ENCODE measurements at regions not wholly inside any gene's neighbourhood (a gene's known extent, or its start where the extent isn't known, plus 50 kb on each side); places are given as distances from the start of the nearest gene placed in this dataset.

DNA sequence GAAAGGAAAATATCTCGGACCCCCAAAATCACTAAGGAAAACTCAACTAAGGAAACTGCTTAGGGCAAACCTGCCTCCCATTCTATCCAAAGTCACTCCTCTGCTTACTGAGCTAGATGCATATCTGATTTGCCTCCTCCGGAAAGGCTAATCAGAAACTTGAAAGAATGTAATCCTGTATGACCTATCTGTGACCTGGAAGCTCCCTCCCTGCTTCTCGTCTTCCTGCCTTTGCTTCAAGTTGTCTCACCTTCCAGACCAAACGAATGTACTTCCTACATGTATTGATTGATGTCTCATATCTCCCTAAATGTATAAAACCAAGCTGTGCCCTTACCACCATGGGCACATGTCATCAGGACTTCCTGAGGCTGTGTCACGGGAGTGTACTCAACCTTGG, 58.1 kb upstream of the SEC61G start:
- no peak overlapping the region for H3K4me3 ChIP-seq (ENCODE audit: low read length)
- no peaks in the 10 kb centered on the region for H3K36me3 ChIP-seq (ENCODE audit: control insufficient read depth, low read length)
- H3K27me3 ChIP-seq (ENCODE audit: control insufficient read depth, low read length), result no peaks in the 10 kb centered on the region
- TF ChIP-seq, protein P1, sequence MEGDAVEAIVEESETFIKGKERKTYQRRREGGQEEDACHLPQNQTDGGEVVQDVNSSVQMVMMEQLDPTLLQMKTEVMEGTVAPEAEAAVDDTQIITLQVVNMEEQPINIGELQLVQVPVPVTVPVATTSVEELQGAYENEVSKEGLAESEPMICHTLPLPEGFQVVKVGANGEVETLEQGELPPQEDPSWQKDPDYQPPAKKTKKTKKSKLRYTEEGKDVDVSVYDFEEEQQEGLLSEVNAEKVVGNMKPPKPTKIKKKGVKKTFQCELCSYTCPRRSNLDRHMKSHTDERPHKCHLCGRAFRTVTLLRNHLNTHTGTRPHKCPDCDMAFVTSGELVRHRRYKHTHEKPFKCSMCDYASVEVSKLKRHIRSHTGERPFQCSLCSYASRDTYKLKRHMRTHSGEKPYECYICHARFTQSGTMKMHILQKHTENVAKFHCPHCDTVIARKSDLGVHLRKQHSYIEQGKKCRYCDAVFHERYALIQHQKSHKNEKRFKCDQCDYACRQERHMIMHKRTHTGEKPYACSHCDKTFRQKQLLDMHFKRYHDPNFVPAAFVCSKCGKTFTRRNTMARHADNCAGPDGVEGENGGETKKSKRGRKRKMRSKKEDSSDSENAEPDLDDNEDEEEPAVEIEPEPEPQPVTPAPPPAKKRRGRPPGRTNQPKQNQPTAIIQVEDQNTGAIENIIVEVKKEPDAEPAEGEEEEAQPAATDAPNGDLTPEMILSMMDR (IDR thresholded peaks at IDR 0.05; ENCODE audit: low read depth, low read length, poor library complexity, severe bottlenecking), result no peak
- no peak for TF ChIP-seq EZH2phosphoT487 (IDR thresholded peaks at IDR 0.05; ENCODE audit: borderline replicate concordance, low read length)
- H3F3A ChIP-seq (ENCODE audit: control insufficient read depth, insufficient read depth), result no peaks in the 10 kb centered on the region
- H3K9me3 ChIP-seq (ENCODE audit: control insufficient read depth, insufficient read depth, low read length), result no peaks in the 10 kb centered on the region
- H4K20me1 ChIP-seq (ENCODE audit: control insufficient read depth, insufficient read depth, low read depth, low read length), result no peaks in the 10 kb centered on the region
- no peaks in the 10 kb centered on the region for H3K9me2 ChIP-seq (replicated peaks; ENCODE audit: control insufficient read depth, low read length)
- no peaks in the 10 kb centered on the region for H3K4me1 ChIP-seq (ENCODE audit: control insufficient read depth, low read length)
- H3K4me2 ChIP-seq (ENCODE audit: low read length), result no peak overlapping the region
- H3K27ac ChIP-seq (ENCODE audit: low read depth, low read length), result no peak overlapping the region
- H3K79me2 ChIP-seq (ENCODE audit: control insufficient read depth, low read length), result no peaks in the 10 kb centered on the region

DNA sequence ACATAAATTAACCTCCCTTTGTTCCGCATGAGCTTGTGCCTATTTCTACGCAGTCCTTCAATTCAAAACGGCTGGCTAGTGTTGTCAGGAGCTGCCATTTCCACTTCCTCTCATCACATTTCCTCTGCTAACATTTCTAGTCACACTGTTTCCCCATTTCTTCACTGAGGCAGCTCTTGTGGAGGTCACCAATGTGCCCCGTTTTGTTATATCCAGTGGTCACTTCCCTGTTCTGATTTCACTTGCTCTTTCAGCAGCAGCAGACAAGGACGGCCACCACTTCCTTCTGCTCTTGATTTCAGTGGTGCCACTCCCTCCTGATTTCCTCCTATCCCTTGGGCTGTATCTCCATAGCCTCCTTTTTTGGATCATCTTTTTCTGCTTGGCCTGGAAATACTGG, 64.8 kb upstream of the SEC61G start:
- Histone ChIP-seq H3F3A (ENCODE audit: control insufficient read depth, insufficient read depth) (no peaks in the 10 kb centered on the region), H3K79me2 (ENCODE audit: control insufficient read depth, low read length) (no peaks in the 10 kb centered on the region), H3K4me2 (ENCODE audit: low read length) (no peak overlapping the region), H3K9me3 (ENCODE audit: control insufficient read depth, insufficient read depth, low read length) (no peaks in the 10 kb centered on the region), H3K36me3 (ENCODE audit: control insufficient read depth, low read length) (no peaks in the 10 kb centered on the region), H3K4me3 (ENCODE audit: low read length) (no peak overlapping the region), H3K4me1 (ENCODE audit: control insufficient read depth, low read length) (no peaks in the 10 kb centered on the region), H4K20me1 (ENCODE audit: control insufficient read depth, insufficient read depth, low read depth, low read length) (no peaks in the 10 kb centered on the region), H3K9me2 (replicated peaks; ENCODE audit: control insufficient read depth, low read length) (no peaks in the 10 kb centered on the region), H3K27ac (ENCODE audit: low read depth, low read length) (no peak overlapping the region), H3K27me3 (ENCODE audit: control insufficient read depth, low read length) (no peaks in the 10 kb centered on the region)
- no peak for TF ChIP-seq EZH2phosphoT487 (IDR thresholded peaks at IDR 0.05; ENCODE audit: borderline replicate concordance, low read length)
- TF ChIP-seq, protein P1 (IDR thresholded peaks at IDR 0.05; ENCODE audit: low read depth, low read length, poor library complexity, severe bottlenecking), result no peak

DNA sequence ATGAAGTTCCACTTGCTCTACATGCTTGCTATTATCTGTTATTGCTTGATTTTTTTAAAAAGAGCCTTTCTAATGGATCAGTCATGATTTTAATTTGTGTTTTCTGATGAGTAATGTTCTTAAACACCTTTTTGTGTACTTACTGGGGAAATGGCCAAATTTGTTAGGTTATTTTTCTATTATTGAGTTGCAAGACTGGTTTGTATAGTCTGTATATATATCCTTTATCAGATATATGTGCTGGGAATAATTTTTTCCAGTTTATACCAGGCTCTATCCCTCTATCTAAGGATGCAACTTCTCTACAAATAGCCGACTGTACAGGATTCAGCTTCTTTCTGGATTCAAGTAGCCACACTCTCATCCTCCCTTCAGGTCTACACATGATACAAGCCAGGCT, 65.6 kb upstream of the SEC61G start:
- Histone ChIP-seq H3K36me3 (ENCODE audit: control insufficient read depth, low read length) (no peaks in the 10 kb centered on the region), H3K27ac (ENCODE audit: low read depth, low read length) (no peak overlapping the region), H3K4me2 (ENCODE audit: low read length) (no peak overlapping the region), H3K9me2 (replicated peaks; ENCODE audit: control insufficient read depth, low read length) (no peaks in the 10 kb centered on the region), H3K4me1 (ENCODE audit: control insufficient read depth, low read length) (no peaks in the 10 kb centered on the region), H3K4me3 (ENCODE audit: low read length) (no peak overlapping the region), H3K27me3 (ENCODE audit: control insufficient read depth, low read length) (no peaks in the 10 kb centered on the region), H3K9me3 (ENCODE audit: control insufficient read depth, insufficient read depth, low read length) (no peaks in the 10 kb centered on the region), H3F3A (ENCODE audit: control insufficient read depth, insufficient read depth) (no peaks in the 10 kb centered on the region), H4K20me1 (ENCODE audit: control insufficient read depth, insufficient read depth, low read depth, low read length) (no peaks in the 10 kb centered on the region), H3K79me2 (ENCODE audit: control insufficient read depth, low read length) (no peaks in the 10 kb centered on the region)
- TF ChIP-seq EZH2phosphoT487 (IDR thresholded peaks at IDR 0.05; ENCODE audit: borderline replicate concordance, low read length), result no peak
- TF ChIP-seq, protein P1 (IDR thresholded peaks at IDR 0.05; ENCODE audit: low read depth, low read length, poor library complexity, severe bottlenecking), result no peak

DNA sequence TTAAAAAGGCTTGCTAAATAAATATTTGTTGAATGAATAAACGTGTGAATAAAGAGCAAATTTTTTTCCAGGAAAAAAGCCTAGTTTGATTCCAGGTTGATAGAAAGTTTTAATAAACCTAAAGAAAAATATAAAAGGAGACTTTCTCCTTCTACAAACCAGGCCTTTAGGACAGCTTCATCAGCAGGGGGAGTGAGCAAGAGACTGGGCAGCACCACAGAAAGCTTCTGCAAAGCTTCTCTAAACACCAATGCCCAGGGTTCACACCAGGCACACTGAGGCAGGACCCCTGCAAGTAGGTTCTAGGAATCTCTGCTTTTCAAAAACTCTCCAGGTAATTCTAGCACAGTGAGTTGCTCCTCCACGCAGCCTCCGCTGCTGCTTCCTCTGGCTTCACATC, 66.4 kb upstream of the SEC61G start:
- no peak for TF ChIP-seq EZH2phosphoT487 (IDR thresholded peaks at IDR 0.05; ENCODE audit: borderline replicate concordance, low read length)
- TF ChIP-seq, protein P1 (IDR thresholded peaks at IDR 0.05; ENCODE audit: low read depth, low read length, poor library complexity, severe bottlenecking), result no peak
- no peaks in the 10 kb centered on the region for H4K20me1 ChIP-seq (ENCODE audit: control insufficient read depth, insufficient read depth, low read depth, low read length)
- H3K79me2 ChIP-seq (ENCODE audit: control insufficient read depth, low read length), result no peaks in the 10 kb centered on the region
- no peaks in the 10 kb centered on the region for H3K9me3 ChIP-seq (ENCODE audit: control insufficient read depth, insufficient read depth, low read length)
- no peak overlapping the region for H3K27ac ChIP-seq (ENCODE audit: low read depth, low read length)
- H3K27me3 ChIP-seq (ENCODE audit: control insufficient read depth, low read length), result no peaks in the 10 kb centered on the region
- no peaks in the 10 kb centered on the region for H3F3A ChIP-seq (ENCODE audit: control insufficient read depth, insufficient read depth)
- H3K4me1 ChIP-seq (ENCODE audit: control insufficient read depth, low read length), result no peaks in the 10 kb centered on the region
- no peak overlapping the region for H3K4me2 ChIP-seq (ENCODE audit: low read length)
- no peaks in the 10 kb centered on the region for H3K9me2 ChIP-seq (replicated peaks; ENCODE audit: control insufficient read depth, low read length)
- H3K36me3 ChIP-seq (ENCODE audit: control insufficient read depth, low read length), result no peaks in the 10 kb centered on the region
- H3K4me3 ChIP-seq (ENCODE audit: low read length), result no peak overlapping the region
